NCI-H774 (cell line): ENCODE measurements at regions not wholly inside any gene's neighbourhood (a gene's known extent, or its start where the extent isn't known, plus 50 kb on each side); places are given as distances from the start of the nearest gene placed in this dataset.
"Not testable (repeated sequence)": the region's sequence is repeated elsewhere in the genome, so short reads cannot be mapped to it uniquely, and the experiment has no call there.

ENCODE experiments used
- DNase-seq: peaks from one replicate; lab custom pipeline; 2025; lab: John Stamatoyannopoulos, UW

- DNase-seq, result no peak
These were observed 343.8 kb upstream of the EPHA4 start for GRCh38 chr2:221915926-221916325.

GRCh38 chr2:221914334-221914880, 342.3 kb upstream of the EPHA4 start:
- no peak for DNase-seq

DNA sequence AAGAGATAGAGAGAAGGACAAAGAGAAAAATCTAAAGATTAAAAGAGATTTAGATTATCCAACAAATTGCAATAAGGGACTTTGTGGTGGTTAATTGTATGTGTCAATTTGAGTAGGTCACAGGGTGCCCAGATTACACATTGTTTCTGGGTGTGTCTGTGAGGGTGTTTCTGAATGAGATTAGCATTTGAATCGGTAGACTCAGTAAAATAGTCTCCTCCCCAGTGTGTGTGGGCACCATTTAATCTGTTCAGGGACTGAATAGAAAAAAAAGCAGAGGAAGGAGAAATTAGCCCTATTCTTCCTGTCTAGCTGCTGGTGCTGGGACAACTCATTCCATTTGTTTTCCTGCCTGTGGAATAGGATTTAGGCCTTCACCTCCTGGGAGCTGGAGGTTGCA, 339.8 kb upstream of the EPHA4 start:
- DNase-seq, result no peak

DNA sequence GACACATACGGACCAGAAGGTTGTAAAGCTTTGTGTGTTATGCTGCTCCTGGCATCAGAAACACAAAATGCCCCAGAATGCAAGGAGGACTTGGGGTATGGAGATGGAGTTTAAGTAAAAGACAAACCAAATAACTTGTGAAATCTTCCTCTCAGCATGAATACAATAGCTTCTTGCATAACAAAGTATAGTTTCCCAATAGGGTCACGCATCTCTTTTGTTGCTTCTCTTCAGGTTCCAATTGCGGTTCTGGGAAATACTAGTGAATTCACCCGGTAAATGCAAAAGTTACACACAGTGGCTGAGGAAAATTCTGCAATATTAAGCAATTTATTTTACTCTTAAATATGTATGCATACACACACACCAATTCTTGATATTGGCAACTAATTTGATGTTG, 339.2 kb upstream of the EPHA4 start:
- no peak for DNase-seq

DNA sequence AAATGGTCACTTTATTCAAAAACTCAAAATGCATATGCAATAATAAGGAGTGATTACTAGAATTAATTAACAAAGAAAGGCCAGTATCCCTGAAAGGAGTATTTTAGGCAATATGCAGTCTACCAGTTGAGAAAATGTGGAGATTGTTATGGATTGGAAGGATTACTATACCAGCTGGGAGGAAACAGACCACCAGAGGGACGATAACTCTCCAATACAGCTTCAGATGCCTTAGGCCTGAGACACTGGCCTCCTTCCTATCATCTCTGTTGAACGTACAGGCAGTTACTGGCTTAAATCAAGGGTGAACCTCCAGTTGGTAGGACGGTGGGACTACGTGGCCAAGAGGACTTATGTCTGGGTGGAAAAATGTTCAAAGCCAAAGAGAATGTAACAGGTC, 336.4 kb upstream of the EPHA4 start:
- DNase-seq, result no peak

GRCh38 chr2:221897718-221898117, 325.6 kb upstream of the EPHA4 start:
- DNase-seq, result no peak

- no peak for DNase-seq
These were observed 324.5 kb upstream of the EPHA4 start for GRCh38 chr2:221896505-221897151.

GRCh38 chr2:221895366-221896121, 323.4 kb upstream of the EPHA4 start:
- DNase-seq, result no peak

- DNase-seq, result no peak
These were observed 321.4 kb upstream of the EPHA4 start for GRCh38 chr2:221893501-221893900.

- not testable (repeated sequence) for DNase-seq
These were observed 319.9 kb upstream of the EPHA4 start for GRCh38 chr2:221892006-221892405.

DNA sequence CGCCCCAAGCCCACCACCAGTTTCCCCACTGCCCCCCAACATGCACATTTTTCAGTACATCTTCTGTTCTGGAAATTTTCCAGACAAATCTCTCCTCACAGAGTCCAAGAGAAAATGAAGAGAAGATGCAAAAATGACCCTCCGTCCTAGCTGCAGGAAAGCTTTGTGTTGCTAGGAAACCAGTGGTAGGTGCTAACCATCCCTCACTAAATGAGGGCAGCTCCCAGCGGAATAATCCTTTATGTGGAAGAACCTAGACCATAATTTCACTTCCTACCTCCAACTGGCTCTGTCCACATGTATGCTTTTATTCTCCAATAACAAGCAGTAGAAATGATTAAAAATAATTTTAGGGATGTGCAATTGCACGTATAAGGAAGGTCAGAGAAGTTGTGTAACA, 311.9 kb upstream of the EPHA4 start:
- DNase-seq, result no peak

DNA sequence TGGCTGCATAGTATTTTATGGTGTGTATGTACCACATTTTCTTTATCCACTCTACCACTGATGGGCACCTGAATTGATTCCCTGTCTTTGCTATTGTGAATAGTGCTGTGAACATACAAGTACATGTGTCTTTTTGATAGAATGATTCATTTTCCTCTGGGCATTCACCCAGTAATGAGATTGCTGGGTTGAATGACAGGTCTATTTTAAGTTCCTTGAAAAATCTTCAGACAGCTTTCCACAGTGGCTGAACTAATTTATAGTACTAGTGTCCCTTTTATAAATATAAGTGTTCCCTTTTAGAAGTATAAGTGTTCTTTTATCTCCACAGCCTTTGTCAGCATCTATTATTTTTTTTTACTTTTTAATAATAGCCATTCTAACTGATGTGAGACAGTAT, 303.9 kb upstream of the EPHA4 start:
- DNase-seq, result no peak

DNA sequence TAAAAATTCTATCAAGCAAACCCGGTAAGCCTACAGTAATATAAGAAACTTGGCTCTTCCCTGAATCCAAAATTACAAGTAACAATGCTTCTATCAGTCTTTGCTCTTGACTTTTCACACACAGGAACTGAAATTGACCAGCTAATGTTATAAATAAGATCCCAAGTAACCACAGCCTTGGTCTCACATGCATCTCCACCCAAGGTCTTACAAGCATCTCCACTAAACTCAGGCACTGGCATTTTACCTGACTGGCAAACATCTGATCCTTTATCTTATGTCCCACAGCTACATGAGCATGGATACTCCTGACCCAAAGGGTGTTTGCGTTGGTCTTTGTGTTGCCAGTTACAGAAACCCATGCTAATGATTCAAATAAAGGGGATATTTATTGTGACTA, 302.3 kb upstream of the EPHA4 start:
- DNase-seq, result no peak

- no peak for DNase-seq
These were observed 285.6 kb upstream of the EPHA4 start for GRCh38 chr2:221857719-221858118.

- no peak for DNase-seq
These were observed 281.2 kb upstream of the EPHA4 start for GRCh38 chr2:221853297-221853696.

GRCh38 chr2:221851531-221852045, 279.5 kb upstream of the EPHA4 start:
- no peak for DNase-seq

DNA sequence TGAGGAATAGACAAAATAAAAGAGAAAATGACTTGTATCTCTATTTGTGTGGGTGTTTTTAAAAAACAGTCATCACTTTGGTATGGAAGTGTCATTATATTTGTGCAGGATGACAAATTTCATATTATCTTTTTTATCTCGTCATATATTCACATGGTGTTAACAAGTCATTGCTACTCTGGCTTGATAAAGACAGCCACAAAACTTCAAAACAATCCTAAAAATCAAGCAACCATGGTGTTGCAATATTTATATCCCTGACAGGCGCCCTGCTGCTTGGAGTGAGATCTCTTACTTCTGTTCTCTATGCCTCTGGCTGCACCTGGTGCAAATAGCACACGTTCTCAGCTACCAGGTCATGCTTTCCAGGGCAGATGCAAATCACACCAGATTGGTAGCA, 278.0 kb upstream of the EPHA4 start:
- DNase-seq, result no peak

DNA sequence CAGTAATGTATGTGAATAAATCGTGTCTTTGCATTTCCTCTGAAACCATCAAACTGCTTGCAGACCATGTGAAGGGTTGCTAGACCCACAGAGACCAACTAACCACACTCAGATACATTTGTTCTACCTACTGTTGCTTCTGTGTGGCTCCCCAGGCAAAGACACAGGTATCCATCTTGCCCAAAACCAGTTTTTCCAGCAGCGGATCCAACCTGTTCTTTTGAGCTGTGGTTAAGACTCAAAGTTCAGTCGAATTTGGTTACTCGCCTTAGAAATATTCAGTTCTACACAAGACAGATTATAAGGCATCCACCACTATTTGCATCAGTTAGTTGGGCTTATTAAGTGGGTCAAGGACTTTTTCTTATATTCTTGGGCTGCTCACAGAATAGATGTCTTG, 276.2 kb upstream of the EPHA4 start:
- DNase-seq, result no peak

- DNase-seq, result no peak
These were observed 272.9 kb upstream of the EPHA4 start for GRCh38 chr2:221845021-221845365.

- no peak for DNase-seq
These were observed 272.3 kb upstream of the EPHA4 start for GRCh38 chr2:221844212-221845020.

- no peak for DNase-seq
These were observed 264.0 kb upstream of the EPHA4 start for GRCh38 chr2:221836095-221836494.

GRCh38 chr2:221833966-221834365, 261.9 kb upstream of the EPHA4 start:
- DNase-seq, result no peak

DNA sequence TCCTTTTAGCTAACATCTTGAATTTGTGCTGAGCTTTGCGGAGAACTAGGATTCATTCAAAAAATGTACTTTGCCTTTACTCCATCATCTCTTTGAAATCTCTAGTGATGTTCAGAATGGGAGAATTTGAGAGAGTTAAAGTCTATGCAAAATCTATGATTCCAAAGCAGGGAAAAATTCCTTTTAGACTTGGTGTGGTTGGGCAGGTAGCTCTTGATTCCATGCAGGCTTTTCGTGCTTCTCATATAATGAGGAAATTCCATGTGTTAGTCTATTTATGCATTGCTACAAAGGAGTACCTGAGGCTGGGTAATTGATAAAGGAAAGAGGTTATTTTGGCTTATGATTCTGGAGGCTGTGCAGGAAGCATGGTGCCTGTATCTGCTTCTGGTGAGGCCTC, 258.9 kb upstream of the EPHA4 start:
- DNase-seq, result no peak
